ENCODE measurements at regions not wholly inside any gene's neighbourhood (a gene's known extent, or its start where the extent isn't known, plus 50 kb on each side); places are given as distances from the start of the nearest gene placed in this dataset.

GRCh38 chr6:100946711-100947110 lies 65.6 kb upstream of the ASCC3 start:
- TF ChIP-seq, protein P1, sequence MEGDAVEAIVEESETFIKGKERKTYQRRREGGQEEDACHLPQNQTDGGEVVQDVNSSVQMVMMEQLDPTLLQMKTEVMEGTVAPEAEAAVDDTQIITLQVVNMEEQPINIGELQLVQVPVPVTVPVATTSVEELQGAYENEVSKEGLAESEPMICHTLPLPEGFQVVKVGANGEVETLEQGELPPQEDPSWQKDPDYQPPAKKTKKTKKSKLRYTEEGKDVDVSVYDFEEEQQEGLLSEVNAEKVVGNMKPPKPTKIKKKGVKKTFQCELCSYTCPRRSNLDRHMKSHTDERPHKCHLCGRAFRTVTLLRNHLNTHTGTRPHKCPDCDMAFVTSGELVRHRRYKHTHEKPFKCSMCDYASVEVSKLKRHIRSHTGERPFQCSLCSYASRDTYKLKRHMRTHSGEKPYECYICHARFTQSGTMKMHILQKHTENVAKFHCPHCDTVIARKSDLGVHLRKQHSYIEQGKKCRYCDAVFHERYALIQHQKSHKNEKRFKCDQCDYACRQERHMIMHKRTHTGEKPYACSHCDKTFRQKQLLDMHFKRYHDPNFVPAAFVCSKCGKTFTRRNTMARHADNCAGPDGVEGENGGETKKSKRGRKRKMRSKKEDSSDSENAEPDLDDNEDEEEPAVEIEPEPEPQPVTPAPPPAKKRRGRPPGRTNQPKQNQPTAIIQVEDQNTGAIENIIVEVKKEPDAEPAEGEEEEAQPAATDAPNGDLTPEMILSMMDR (IDR thresholded peaks at IDR 0.05) = no peak
- TF ChIP-seq POLR2AphosphoS5 (IDR thresholded peaks at IDR 0.05) (no peak), POLR2A (IDR thresholded peaks at IDR 0.05) (no peak)
